ENCODE measurements at regions not wholly inside any gene's neighbourhood (a gene's known extent, or its start where the extent isn't known, plus 50 kb on each side); places are given as distances from the start of the nearest gene placed in this dataset.

GRCh38 chr2:125371867-125372266, 1284.1 kb upstream of the GYPC start:
- H3K9me3 ChIP-seq = no peaks in the 10 kb centered on the region
- intact Hi-C loops (cut with DNase I; ENCODE audit: low total_unique reads) = no loop called here
- H3K27me3 ChIP-seq = no peaks in the 10 kb centered on the region
- no peaks in the 10 kb centered on the region for H3K36me3 ChIP-seq
- no peaks in the 10 kb centered on the region for H3K4me1 ChIP-seq
- DNase-seq (ENCODE audit: low spot score in 2 of 2) = no peak
- H3K4me3 ChIP-seq = no peak overlapping the region
- TF ChIP-seq, protein P1, sequence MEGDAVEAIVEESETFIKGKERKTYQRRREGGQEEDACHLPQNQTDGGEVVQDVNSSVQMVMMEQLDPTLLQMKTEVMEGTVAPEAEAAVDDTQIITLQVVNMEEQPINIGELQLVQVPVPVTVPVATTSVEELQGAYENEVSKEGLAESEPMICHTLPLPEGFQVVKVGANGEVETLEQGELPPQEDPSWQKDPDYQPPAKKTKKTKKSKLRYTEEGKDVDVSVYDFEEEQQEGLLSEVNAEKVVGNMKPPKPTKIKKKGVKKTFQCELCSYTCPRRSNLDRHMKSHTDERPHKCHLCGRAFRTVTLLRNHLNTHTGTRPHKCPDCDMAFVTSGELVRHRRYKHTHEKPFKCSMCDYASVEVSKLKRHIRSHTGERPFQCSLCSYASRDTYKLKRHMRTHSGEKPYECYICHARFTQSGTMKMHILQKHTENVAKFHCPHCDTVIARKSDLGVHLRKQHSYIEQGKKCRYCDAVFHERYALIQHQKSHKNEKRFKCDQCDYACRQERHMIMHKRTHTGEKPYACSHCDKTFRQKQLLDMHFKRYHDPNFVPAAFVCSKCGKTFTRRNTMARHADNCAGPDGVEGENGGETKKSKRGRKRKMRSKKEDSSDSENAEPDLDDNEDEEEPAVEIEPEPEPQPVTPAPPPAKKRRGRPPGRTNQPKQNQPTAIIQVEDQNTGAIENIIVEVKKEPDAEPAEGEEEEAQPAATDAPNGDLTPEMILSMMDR (IDR thresholded peaks at IDR 0.05) = no peak
- TF ChIP-seq POLR2A (IDR thresholded peaks at IDR 0.05) = no peak
- no peak overlapping the region for H3K27ac ChIP-seq

DNA sequence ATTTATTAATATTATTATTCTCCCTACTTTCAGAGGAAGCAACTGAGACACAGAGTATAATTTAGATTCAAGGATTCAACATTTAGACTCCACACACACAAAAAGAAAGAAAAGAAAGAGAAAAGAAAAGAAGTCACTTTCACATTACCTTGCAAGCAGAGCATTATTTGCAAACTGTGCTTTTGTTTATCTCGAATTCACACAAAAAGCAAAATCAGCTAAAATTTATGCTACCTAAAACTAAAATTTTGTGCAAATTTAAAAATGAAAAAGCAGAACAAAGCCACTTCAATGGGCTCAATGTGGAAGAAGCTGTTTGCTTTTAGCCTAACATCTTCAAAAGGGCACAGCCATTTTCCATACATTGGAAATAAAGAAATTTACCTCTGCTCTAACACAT, 1282.7 kb upstream of the GYPC start:
- no peaks in the 10 kb centered on the region for H3K36me3 ChIP-seq
- no peak overlapping the region for H3K4me3 ChIP-seq
- intact Hi-C loops (cut with DNase I; ENCODE audit: low total_unique reads) = no loop called here

DNA sequence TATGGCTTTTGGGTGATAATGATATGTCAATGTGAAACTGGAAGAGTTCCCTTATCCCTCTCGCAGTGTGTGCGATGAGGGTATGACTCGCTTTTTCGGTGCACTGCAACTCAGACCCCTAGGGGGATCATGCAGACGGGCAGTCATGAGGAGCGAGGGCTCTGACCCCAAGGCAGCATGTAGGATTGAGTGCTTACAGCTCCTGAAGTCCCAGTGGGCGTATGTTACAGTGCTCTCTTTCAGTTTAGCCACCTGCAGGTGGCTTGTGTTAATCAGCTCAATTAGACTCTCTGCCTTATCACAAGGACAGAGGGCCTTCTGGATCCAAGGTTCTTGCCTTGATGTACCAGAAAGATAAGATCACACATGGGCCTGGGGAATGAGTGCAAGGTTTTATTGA, 1269.9 kb upstream of the GYPC start:
- Histone ChIP-seq H3K4me1 (no peaks in the 10 kb centered on the region), H3K27ac (no peak overlapping the region), H3K9me3 (peaks cover 0 to 3% of the 10 kb centered on the region in 2 donors), H3K4me3 (no peak overlapping the region), H3K27me3 (no peaks in the 10 kb centered on the region), H3K36me3 (no peaks in the 10 kb centered on the region)
- no peak for DNase-seq (ENCODE audit: low spot score in 2 of 2)
- intact Hi-C loops (cut with DNase I; ENCODE audit: low total_unique reads) = loop anchor here (10.0 kb wide), 1 partner anchor 1481 kb away; no protein-coding TSS in a partner anchor
- TF ChIP-seq POLR2A (IDR thresholded peaks at IDR 0.05) (no peak), POLR2AphosphoS5 (IDR thresholded peaks at IDR 0.05) (no peak)
- TF ChIP-seq, protein P1 (IDR thresholded peaks at IDR 0.05) = no peak

More for the DNA sequence above, 1282.7 kb upstream of the GYPC start:
- no peaks in the 10 kb centered on the region for H3K27me3 ChIP-seq
- no peak for TF ChIP-seq POLR2AphosphoS5 (IDR thresholded peaks at IDR 0.05)
- TF ChIP-seq, protein P1 (IDR thresholded peaks at IDR 0.05) = no peak
- TF ChIP-seq POLR2A (IDR thresholded peaks at IDR 0.05) = no peak
- no peak overlapping the region for H3K27ac ChIP-seq
- H3K9me3 ChIP-seq = no peaks in the 10 kb centered on the region
- no peak for DNase-seq (ENCODE audit: low spot score in 2 of 2)
- H3K4me1 ChIP-seq = no peaks in the 10 kb centered on the region

GRCh38 chr2:125397535-125398251, 1258.3 kb upstream of the GYPC start:
- Histone ChIP-seq H3K27me3 (peaks cover 0 to 4% of the 10 kb centered on the region in 2 donors), H3K36me3 (no peaks in the 10 kb centered on the region), H3K4me3 (no peak overlapping the region), H3K27ac (no peak overlapping the region), H3K9me3 (no peaks in the 10 kb centered on the region), H3K4me1 (no peaks in the 10 kb centered on the region)
- intact Hi-C loops (cut with DNase I; ENCODE audit: low total_unique reads) = no loop called here
- DNase-seq (ENCODE audit: low spot score in 2 of 2) = no peak
- TF ChIP-seq POLR2AphosphoS5 (IDR thresholded peaks at IDR 0.05) (no peak), POLR2A (IDR thresholded peaks at IDR 0.05) (no peak)
- TF ChIP-seq, protein P1 (IDR thresholded peaks at IDR 0.05) = no peak

- H3K27ac ChIP-seq = no peak overlapping the region
- peaks cover 0 to 4% of the 10 kb centered on the region in 2 donors for H3K27me3 ChIP-seq
- intact Hi-C loops (cut with DNase I; ENCODE audit: low total_unique reads) = no loop called here
- no peaks in the 10 kb centered on the region for H3K9me3 ChIP-seq
- H3K4me3 ChIP-seq = no peak overlapping the region
- no peak for DNase-seq (ENCODE audit: low spot score in 2 of 2)
- H3K36me3 ChIP-seq = no peaks in the 10 kb centered on the region
- no peaks in the 10 kb centered on the region for H3K4me1 ChIP-seq
- TF ChIP-seq, protein P1 (IDR thresholded peaks at IDR 0.05) = no peak
- TF ChIP-seq POLR2AphosphoS5 (IDR thresholded peaks at IDR 0.05) (no peak), POLR2A (IDR thresholded peaks at IDR 0.05) (no peak)
Observed at GRCh38 chr2:125398738-125399524, 1257.0 kb upstream of the GYPC start.
